T-helper 17 cell (primary cell): ENCODE measurements at regions not wholly inside any gene's neighbourhood (a gene's known extent, or its start where the extent isn't known, plus 50 kb on each side); places are given as distances from the start of the nearest gene placed in this dataset.

Experiments used
- ATAC-seq: fragments of 150-1000 bp; cut with Tn5 transposase; 2 replicates; pipeline ENCODE4 v1.10.0; 2021; ENCODE audit warnings: mild to moderate bottlenecking, moderate library complexity
- DNase-seq, 3 donors: peaks; one replicate each; pipeline versions ENCODE4 v3.0.0 to v3.0.0-alpha.2; 2020 to 2021
- H3K9me3 ChIP-seq: one replicate; pipeline ENCODE4 v1.7.0; 2013; ENCODE audit warnings: low read length, mild to moderate bottlenecking; ENCODE audit not compliant: control insufficient read depth, poor library complexity, severe bottlenecking
- H3K27ac Mint-ChIP-seq: one replicate; pipeline ENCODE4 v1.8.0; 2022; ENCODE audit warnings: mild to moderate bottlenecking, moderate library complexity, mixed read lengths
- H3K27me3 Mint-ChIP-seq: one replicate; pipeline ENCODE4 v1.8.0; 2022; ENCODE audit warnings: mixed read lengths
- H3K36me3 Mint-ChIP-seq: one replicate; pipeline ENCODE4 v1.8.0; 2022; ENCODE audit warnings: low read depth, mixed read lengths
- H3K4me1 Mint-ChIP-seq: one replicate; pipeline ENCODE4 v1.8.0; 2022; ENCODE audit warnings: mild to moderate bottlenecking, mixed read lengths
- H3K4me3 Mint-ChIP-seq: one replicate; pipeline ENCODE4 v1.8.0; 2022; ENCODE audit warnings: mild to moderate bottlenecking, moderate library complexity, mixed read lengths

GRCh38 chr1:34306568-34306967 is 129.9 kb downstream of the C1orf94 start:
- Mint-ChIP-seq H3K4me3 (no peak overlapping the region), H3K27ac (no peak overlapping the region), H3K36me3 (no peaks in the 10 kb centered on the region), H3K27me3 (peaks cover 16% of the 10 kb centered on the region), H3K4me1 (no peaks in the 10 kb centered on the region)
- no peaks in the 10 kb centered on the region for H3K9me3 ChIP-seq
- DNase-seq: no peak
- no peak for ATAC-seq

GRCh38 chr1:34312359-34312758 is 135.7 kb downstream of the C1orf94 start:
- no peaks in the 10 kb centered on the region for H3K9me3 ChIP-seq
- no peak for DNase-seq
- H3K27me3 Mint-ChIP-seq: peaks cover 5% of the 10 kb centered on the region
- no peaks in the 10 kb centered on the region for H3K36me3 Mint-ChIP-seq
- H3K4me1 Mint-ChIP-seq: no peaks in the 10 kb centered on the region
- H3K27ac Mint-ChIP-seq: no peak overlapping the region
- no peak overlapping the region for H3K4me3 Mint-ChIP-seq
- ATAC-seq: no peak

- no peaks in the 10 kb centered on the region for H3K9me3 ChIP-seq
- H3K4me1 Mint-ChIP-seq: no peaks in the 10 kb centered on the region
- peaks cover 5% of the 10 kb centered on the region for H3K27me3 Mint-ChIP-seq
- H3K27ac Mint-ChIP-seq: no peak overlapping the region
- ATAC-seq (no peak), DNase-seq (no peak)
- no peak overlapping the region for H3K4me3 Mint-ChIP-seq
- H3K36me3 Mint-ChIP-seq: no peaks in the 10 kb centered on the region
Observed at GRCh38 chr1:34315974-34316373, 139.3 kb downstream of the C1orf94 start.

GRCh38 chr1:34316773-34317172 is 140.1 kb downstream of the C1orf94 start:
- Mint-ChIP-seq H3K4me1 (no peaks in the 10 kb centered on the region), H3K4me3 (no peak overlapping the region), H3K27ac (no peak overlapping the region), H3K36me3 (no peaks in the 10 kb centered on the region), H3K27me3 (peaks cover 5% of the 10 kb centered on the region)
- no peak for ATAC-seq
- no peak for DNase-seq
- no peaks in the 10 kb centered on the region for H3K9me3 ChIP-seq

- peaks cover 5% of the 10 kb centered on the region for H3K27me3 Mint-ChIP-seq
- ATAC-seq (no peak), DNase-seq (no peak)
- no peaks in the 10 kb centered on the region for H3K9me3 ChIP-seq
- H3K27ac Mint-ChIP-seq: no peak overlapping the region
- H3K36me3 Mint-ChIP-seq: no peaks in the 10 kb centered on the region
- H3K4me3 Mint-ChIP-seq: no peak overlapping the region
- no peaks in the 10 kb centered on the region for H3K4me1 Mint-ChIP-seq
Observed at GRCh38 chr1:34319218-34319617, 142.5 kb downstream of the C1orf94 start.

- H3K27ac Mint-ChIP-seq: no peak overlapping the region
- no peak overlapping the region for H3K4me3 Mint-ChIP-seq
- no peaks in the 10 kb centered on the region for H3K9me3 ChIP-seq
- DNase-seq (no peak), ATAC-seq (no peak)
- H3K27me3 Mint-ChIP-seq: peaks cover 5% of the 10 kb centered on the region
- H3K4me1 Mint-ChIP-seq: no peaks in the 10 kb centered on the region
- no peaks in the 10 kb centered on the region for H3K36me3 Mint-ChIP-seq
Observed at GRCh38 chr1:34320053-34320669, 143.5 kb downstream of the C1orf94 start.

- no peaks in the 10 kb centered on the region for H3K9me3 ChIP-seq
- no peaks in the 10 kb centered on the region for H3K36me3 Mint-ChIP-seq
- peaks cover 5% of the 10 kb centered on the region for H3K27me3 Mint-ChIP-seq
- ATAC-seq (no peak), DNase-seq (no peak)
- H3K27ac Mint-ChIP-seq: no peak overlapping the region
- H3K4me3 Mint-ChIP-seq: no peak overlapping the region
- no peaks in the 10 kb centered on the region for H3K4me1 Mint-ChIP-seq
Observed at GRCh38 chr1:34322969-34323368, 146.3 kb downstream of the C1orf94 start.

- DNase-seq (no peak), ATAC-seq (no peak)
- Mint-ChIP-seq H3K4me1 (no peaks in the 10 kb centered on the region), H3K36me3 (no peaks in the 10 kb centered on the region), H3K27ac (no peak overlapping the region), H3K4me3 (no peak overlapping the region), H3K27me3 (peaks cover 5% of the 10 kb centered on the region)
- no peaks in the 10 kb centered on the region for H3K9me3 ChIP-seq
Observed at GRCh38 chr1:34324879-34325440, 148.3 kb downstream of the C1orf94 start.

GRCh38 chr1:34328281-34328799 is 151.6 kb downstream of the C1orf94 start:
- Mint-ChIP-seq H3K27me3 (no peaks in the 10 kb centered on the region), H3K36me3 (no peaks in the 10 kb centered on the region), H3K4me3 (no peak overlapping the region), H3K4me1 (no peaks in the 10 kb centered on the region), H3K27ac (no peak overlapping the region)
- ATAC-seq: no peak
- no peak for DNase-seq
- no peaks in the 10 kb centered on the region for H3K9me3 ChIP-seq

GRCh38 chr1:34330061-34330460 is 153.4 kb downstream of the C1orf94 start:
- ATAC-seq: no peak

GRCh38 chr1:34331020-34331926 is 154.6 kb downstream of the C1orf94 start:
- no peaks in the 10 kb centered on the region for H3K36me3 Mint-ChIP-seq
- no peak overlapping the region for H3K27ac Mint-ChIP-seq
- H3K4me3 Mint-ChIP-seq: no peak overlapping the region
- DNase-seq (no peak), ATAC-seq (no peak)
- no peaks in the 10 kb centered on the region for H3K4me1 Mint-ChIP-seq
- no peaks in the 10 kb centered on the region for H3K9me3 ChIP-seq
- no peaks in the 10 kb centered on the region for H3K27me3 Mint-ChIP-seq

More at GRCh38 chr1:34330061-34330460, 153.4 kb downstream of the C1orf94 start:
- Mint-ChIP-seq H3K36me3 (no peaks in the 10 kb centered on the region), H3K27me3 (no peaks in the 10 kb centered on the region), H3K4me3 (no peak overlapping the region), H3K27ac (no peak overlapping the region), H3K4me1 (no peaks in the 10 kb centered on the region)
- no peaks in the 10 kb centered on the region for H3K9me3 ChIP-seq
- no peak for DNase-seq

- Mint-ChIP-seq H3K27ac (no peak overlapping the region), H3K36me3 (no peaks in the 10 kb centered on the region), H3K4me1 (no peaks in the 10 kb centered on the region), H3K27me3 (peaks cover 6% of the 10 kb centered on the region), H3K4me3 (no peak overlapping the region)
- H3K9me3 ChIP-seq: no peaks in the 10 kb centered on the region
- ATAC-seq (no peak), DNase-seq (no peak)
Observed at GRCh38 chr1:34332996-34333395, 156.3 kb downstream of the C1orf94 start.

GRCh38 chr1:34338871-34339270 is 162.2 kb downstream of the C1orf94 start:
- ATAC-seq (no peak), DNase-seq (no peak)
- H3K9me3 ChIP-seq: no peaks in the 10 kb centered on the region
- no peak overlapping the region for H3K27ac Mint-ChIP-seq
- peaks cover 29% of the 10 kb centered on the region for H3K27me3 Mint-ChIP-seq
- H3K36me3 Mint-ChIP-seq: no peaks in the 10 kb centered on the region
- H3K4me1 Mint-ChIP-seq: no peaks in the 10 kb centered on the region
- H3K4me3 Mint-ChIP-seq: no peak overlapping the region
